GM18517 (cell line): ENCODE measurements at regions not wholly inside any gene's neighbourhood (a gene's known extent, or its start where the extent isn't known, plus 50 kb on each side); places are given as distances from the start of the nearest gene placed in this dataset.
A peak's percentile ranks its signal among the peaks of the same experiment; 100 is the strongest.

Experiments used
- ATAC-seq: cut with Tn5 transposase; IDR thresholded peaks from one replicate; pipeline ENCODE4 v1.9.1; 2021; ENCODE audit warnings: mild to moderate bottlenecking, moderate library complexity; ENCODE audit not compliant: unreplicated experiment

DNA sequence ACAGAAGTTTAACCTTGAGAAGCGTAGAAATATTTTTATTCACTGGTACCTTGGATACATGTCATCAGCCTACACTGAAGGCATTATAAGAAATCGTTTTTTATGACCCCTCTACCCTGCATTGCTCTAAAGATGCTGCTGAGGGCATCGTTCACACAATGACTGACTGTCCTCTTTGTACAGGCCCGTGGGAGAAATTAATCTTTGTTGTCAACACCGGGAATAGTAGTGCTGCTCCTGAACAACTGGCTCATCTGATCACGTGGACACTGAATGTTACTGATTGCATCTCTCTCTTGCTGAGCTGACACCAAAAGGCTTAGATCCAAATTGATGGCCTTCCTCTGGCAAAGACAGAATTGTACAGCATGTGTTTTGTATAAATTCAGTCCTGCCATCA is 157.1 kb upstream of the SMLR1 start:
- no peak for ATAC-seq

DNA sequence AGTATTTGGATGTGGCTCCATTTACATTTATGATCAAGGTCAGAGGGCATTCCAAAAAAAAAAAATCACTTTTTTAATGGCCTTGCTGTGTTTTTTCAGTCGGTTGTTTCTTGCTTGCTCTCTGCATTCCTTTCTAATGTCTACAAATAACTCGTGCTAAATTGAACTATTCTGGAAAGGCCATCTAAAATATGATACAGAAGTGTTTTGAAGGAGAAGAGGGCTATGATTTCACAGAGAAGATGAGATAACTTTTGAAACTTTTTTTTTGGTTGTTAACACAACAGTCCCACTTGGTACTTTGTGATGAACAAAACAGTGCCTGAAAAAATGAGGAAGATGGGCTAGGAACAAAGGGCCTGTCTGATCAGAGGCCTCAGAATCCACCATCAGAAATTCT is 156.1 kb upstream of the SMLR1 start:
- ATAC-seq, result no peak

DNA sequence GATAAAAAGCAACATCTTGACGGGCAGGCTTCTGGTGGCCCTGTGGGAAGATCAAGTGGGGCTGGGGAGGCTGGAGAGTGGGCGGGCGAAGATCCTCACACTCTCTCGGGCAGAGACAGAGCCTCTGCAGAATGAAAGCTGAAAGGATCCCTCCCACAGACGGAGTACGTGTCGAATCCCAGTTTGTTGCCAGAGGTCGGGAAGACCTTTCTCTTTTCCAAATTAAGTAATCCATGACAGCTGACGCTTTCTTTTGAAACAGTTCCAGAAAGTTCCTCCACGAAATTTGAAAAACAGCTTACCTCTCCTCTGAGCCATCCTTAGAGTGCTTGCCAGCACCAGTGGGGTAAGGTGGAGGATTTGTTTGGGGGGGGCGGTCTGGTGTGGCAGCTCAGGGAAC is 155.6 kb upstream of the SMLR1 start:
- no peak for ATAC-seq

DNA sequence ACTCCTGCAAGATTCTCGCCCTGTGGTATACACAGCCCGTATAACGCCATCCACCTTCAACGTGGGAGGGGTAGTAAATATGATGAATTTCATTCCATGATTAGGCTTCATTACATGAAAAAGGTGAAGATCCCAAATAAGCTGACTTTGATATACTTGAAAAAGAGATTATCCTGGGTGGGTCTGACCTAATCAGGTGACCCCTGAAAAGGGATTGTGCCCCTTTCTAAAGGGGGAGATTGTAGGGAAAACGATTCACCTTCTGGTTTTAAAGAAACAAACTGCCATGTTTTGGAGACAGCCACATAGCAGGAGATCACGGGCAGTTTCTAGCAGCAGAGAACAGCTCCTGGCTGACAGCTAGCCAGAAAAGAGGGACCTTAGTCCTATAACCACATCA is 155.1 kb upstream of the SMLR1 start:
- ATAC-seq, result no peak

DNA sequence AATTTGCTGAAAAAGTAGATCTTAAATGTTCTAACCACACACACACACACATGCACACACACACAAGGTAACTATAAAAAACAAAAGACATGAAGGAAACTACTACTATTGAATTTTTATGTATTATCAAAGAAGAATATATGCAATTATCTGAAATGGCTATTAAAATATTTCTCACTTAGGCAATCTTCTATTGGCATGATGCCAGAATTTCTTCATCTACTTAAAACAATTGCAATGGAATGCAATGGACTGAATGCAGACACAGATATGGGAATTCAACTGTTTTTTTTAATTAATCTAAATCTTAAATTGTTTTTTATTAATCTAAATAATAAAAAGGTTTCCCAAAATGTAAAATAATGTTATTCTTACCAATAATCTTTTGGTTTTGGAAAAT is 152.6 kb upstream of the SMLR1 start:
- no peak for ATAC-seq

DNA sequence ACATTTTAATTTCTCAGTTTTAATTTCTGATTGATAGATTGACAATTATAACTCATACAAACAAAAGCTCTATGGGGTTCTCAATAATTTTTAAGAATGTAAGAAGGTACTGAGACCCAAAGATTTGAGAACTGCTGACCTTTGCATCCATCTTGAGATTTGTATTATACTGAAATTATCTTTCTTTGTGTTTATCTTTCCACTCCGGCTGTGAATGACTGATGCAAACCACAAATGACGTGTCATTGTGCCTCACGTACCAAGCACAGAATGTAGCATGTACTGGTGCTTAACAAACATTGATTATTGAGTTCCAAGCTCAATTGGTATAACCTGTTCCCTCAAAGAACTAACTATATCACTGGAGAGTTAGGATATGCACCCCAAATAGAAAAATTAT is 152.1 kb upstream of the SMLR1 start:
- no peak for ATAC-seq

DNA sequence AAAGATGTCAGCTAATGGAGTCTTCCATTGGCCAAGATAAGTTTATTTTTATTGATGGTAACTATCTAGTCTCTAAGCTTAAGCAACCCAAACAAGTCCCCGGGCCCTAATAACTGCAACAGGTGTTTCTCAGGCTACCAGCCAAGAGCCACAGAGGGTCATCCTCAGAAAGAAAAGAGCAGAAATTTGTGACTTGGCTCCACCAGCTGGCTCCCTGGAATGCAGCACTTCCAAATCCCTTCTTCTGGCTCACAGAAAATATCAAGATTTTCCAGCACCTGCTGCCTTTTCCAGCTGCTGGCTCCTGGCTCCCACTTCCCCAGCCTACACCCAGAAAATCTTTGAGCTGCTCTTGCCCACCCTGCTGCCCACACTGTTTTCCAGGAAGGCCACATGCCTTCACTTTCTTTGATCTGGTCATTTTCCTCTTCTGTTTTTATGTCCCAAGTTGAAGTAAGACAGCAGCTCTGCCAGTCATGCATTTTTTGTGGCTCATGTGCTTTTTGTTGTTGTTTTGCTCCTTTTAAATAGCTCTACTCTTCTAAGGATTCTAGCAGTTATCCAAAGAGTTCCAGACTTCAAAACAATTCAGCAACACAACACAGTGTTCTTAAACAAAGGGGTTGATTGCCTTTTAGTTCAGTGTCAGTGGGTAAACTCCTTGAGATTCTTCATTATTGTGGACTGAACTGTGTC is 151.0 kb upstream of the SMLR1 start:
- ATAC-seq, result no peak

DNA sequence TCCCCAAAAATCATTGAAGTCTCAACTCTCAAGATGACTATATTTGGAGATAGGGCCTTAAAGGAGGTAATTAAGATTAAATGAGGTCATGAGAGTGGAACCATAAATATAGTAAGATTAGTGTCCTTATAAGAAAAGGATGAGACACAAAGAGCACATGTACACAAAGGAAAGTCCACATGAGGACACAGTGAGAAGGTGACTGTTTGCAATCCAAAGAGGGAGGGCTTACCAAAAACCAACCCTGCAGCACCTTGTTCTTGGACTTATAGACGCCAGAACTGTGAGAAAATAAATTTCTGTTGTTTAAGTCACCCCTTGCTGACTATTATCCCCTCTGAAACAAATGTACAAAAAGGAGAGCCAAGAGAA is 150.4 kb upstream of the SMLR1 start:
- ATAC-seq, result no peak

DNA sequence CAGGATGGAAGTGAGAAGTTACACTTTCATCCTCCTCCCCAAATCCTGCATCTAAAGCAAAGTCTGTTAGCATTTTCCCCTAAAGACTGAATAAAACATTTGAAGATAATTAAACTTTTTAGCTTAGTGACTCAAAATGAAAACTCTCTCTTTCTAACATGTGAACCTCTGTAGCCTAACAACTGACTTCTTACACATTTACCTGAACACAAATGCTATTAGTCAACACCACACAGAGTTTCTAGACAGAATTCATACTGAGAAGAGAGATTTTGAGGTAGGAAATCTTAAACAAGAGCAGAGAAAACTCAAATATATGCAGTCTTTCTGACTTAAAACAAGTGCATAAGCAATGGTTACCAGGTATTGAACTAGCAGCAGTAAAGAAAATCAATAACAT is 149.9 kb upstream of the SMLR1 start:
- ATAC-seq, result no peak

DNA sequence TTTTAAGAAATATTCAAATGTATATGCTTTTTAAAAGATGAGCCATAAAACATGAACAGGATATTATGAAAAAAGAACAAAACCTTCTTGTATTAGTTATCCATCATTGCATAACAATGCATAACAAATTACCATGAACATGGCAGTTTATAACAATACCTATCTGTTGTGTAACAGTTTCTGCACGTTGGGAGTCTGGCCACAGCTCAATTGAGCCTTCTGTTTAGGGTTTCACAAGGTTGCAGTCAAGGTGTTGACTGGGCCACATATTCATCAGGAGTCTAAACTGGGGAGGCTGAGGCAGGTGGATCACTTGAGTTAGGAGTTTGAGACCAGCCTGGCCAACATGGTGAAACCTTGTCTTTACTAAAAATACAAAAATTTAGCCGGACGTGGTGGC is 149.4 kb upstream of the SMLR1 start:
- ATAC-seq, result no peak

DNA sequence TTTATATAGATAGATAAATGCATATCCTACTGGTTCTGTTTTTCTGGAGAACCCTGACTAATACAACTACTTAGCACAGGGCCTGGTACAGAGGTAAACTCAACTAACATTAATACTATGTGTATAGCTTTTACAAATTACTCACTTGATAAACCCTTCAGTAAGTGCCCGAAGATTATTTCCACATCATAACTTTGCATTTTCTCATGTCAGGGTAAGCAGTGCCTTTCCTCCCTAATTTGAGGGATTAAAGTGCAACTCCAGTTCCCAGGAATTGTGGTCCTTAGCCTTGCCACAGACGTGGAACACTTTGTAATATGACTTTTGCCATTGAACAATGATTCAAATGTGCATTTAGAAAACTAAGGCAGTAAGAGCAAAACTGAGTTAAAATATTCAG is 147.5 kb upstream of the SMLR1 start:
- no peak for ATAC-seq

DNA sequence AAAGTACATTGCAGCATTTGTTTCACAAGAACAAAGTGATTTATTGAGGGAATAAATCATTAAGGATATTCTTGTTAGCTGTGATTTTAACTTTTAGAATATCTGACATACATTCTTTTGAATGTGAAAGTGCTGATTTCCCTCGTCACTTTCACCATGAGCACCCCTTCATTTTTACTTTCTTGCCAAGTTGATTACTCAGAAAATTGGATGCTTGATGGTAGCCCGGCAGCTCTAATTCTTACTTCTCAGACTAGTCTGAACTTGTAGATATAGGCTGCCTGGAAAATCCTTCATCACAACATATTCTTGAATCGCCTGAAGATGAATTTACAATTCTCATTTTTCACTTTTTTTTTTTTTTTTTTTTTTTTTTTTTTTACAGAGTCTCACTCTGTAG is 147.1 kb upstream of the SMLR1 start:
- ATAC-seq, result no peak

DNA sequence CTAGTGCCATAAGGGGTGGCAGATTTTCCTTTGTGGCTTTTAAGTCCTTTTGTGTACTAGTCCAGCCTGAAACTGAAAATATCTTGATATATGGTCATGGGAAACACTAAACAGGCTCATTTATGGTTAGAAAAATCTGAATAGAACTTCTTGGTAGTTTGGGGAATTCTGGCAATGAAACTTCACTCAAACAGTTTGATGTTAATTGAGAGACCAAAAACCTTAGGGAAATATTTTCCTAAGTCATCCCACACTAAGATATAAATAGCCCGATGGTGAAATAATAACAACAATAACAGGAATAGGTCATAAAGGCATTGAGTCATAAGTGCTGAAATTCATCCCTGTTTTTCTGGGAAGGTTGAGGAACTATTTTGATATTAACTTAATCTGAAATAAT is 146.2 kb upstream of the SMLR1 start:
- no peak for ATAC-seq

DNA sequence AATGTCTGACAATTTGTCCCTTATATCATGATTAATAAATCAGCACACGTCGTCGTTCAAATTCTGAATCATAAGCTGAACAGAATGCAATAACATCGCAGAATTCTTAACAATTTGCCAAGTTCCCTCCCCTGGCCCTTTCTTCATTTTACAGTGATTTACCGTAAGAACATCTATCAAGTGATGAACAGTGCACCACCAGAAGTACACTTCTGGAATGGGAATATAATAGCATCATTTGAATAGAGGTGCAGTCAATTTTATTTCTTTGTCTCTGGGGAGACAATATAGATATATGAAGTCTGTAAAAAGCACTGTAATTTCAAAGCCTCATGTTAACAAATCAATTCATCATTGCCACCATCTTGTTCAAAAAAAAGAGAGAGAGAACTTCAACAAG is 145.1 kb upstream of the SMLR1 start:
- ATAC-seq, result no peak

DNA sequence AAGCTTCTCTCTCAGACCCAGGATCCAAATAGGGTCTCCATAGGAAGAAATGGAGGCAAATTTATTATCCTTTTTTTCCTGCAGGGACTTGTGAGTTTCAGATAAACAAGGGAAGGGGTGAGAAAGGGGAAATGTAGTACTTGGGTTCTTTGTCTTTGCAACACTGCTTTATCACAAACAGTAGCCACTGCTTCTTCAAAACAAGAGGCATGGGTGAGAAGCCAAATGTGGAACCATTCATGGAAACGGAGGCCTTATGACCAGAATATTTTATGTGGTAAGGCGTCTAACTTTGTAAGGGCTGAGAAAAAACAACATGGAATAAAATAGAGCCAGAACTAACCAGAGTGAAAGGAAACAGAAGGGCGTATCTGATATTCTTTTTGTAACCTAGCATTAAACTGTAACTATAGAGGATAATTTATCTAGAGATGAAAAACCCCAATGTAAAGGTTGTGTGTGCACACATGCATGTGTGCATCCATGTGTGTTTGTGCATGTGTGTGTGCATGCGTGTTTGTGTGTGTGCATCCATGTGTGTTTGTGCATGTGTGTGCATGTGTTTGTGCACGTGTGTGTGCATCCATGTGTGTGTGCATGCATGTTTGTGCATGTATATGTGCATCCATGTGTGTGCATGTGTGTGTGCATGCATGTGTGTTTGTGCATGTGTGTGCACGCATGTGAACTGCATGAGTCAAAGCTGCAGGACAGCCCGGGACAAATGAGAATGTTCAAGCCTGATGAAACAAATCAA is 143.3 kb upstream of the SMLR1 start:
- no peak for ATAC-seq

DNA sequence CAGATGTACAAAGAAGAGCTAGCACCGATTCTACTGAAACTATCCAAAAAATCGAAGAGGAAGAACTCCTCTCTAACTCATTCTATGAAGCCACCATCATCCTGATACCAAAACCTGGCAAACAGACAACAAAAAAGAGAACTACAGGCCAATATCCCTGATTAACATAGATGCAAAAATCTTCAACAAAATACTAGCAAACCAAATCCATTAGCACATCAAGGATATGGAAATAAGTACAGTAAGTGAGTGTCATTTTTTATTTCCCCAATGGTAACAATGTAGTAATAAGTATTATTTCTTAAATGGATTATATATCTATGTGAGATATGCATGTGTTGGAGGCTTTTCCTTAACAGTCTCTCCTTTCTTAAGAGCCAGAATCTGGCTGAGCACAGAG is 134.5 kb upstream of the SMLR1 start:
- no peak for ATAC-seq

DNA sequence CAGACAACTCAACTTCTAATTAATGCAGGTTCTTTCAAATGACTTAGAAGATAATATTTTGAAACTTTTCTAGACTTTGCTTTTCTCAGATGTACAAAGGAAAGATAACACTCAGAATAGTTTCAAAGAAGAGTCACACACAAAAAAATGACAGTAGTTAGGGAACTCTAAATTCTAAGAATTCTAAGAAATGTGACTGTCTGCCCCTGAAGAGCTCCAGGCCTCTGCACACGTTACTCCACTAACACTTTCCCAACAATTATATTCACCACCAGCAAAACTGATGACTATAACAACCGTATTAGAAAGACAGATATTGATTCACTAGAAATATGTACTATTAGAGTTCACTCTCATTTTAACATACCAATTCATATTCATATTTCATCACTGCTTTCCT is 133.3 kb upstream of the SMLR1 start:
- no peak for ATAC-seq

DNA sequence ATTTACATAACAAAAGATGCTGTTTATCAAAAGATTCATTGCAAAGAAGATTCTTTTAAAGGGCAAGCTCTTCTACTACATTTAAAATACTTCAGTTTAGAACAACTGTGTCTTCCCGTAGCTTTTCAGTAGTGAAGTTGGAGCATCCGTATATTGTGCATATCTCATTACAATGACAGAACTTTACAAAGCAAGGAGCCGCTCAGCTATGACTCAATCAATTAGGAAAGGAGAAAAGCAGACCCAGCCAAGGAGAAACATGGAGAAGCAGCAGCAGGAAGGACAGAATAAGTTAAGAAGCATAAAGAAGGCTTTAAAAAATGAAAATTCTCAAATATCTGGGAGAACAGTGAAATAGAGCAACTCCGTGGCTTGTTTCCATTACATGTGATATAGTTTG is 132.6 kb upstream of the SMLR1 start:
- ATAC-seq, result no peak

DNA sequence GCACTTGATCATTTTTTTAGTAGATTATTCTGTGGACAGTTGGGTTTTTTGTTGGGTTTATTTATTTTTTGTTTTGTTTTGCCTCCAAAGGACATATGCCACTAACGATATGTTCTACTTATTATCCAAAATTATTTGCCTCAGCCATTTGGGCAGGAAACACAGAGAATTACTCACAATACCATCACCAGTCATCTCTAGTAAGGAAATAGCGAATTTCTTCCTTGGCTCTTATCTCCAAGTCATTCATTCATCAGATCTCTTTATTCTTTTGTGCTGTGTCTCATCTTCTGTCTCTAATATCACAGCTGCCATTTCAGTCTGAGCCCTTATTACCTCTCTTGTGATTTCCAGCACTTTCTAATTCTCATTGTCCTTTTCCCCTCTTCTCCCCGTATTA is 130.4 kb upstream of the SMLR1 start:
- no peak for ATAC-seq

DNA sequence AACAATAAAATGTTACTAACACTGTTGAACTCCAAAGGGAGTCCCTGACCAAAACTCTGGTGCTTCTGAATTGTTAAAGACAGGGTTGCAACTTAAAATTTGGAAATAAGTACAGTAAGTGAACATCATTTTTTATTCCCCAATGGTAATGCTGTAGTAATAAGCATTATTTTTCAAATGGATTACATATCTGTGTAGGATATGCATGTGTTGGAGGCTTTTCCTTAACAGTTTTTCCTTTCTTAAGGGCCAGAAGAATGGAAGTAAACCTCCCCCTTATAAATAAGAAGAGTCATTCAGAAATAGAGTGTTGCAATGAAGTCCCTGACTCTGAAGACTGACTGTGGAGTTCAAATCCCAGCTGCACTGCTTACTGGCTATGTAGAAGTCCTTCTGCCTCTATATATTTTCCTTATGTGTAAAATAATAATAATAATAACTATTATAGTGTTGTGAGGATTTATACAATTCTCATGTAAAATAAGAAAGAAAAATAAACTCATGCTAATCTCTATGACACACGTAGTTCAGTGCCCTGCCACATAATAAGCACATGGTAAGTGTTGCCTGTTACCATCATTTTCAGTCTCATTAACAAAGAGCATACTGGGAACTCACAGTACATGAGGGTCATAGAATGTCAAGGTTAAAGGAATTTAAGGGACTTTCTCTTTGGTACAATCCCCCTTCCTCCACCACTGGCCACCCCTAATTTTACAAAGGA is 129.8 kb upstream of the SMLR1 start:
- ATAC-seq, result peak; percentile 59

DNA sequence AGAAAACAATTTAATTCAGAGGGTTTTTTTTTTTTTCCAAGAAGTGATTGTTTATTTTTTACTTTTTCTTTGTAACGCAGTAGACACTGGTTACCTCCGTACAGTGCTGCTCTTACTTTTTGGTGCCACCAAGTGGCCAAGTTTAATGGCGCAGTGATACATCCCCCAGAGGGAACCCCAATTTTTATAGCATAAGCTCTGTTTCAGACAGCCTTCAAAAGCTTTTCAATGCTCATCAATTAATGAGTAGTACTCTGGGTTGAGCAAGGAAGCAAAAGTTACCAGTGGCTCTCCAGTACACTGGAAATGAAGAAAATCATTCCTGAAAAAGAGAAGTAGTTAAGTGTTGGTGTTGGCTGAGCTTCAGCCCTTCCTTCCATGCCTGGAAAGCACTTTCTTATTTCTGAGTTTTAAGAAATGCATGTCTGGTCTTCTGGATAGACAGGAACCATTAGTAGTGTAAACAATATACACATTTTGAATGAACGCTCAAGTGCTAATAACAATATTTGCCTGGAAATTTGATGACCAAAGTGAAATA is 129.1 kb upstream of the SMLR1 start:
- peak; percentile 95 for ATAC-seq

DNA sequence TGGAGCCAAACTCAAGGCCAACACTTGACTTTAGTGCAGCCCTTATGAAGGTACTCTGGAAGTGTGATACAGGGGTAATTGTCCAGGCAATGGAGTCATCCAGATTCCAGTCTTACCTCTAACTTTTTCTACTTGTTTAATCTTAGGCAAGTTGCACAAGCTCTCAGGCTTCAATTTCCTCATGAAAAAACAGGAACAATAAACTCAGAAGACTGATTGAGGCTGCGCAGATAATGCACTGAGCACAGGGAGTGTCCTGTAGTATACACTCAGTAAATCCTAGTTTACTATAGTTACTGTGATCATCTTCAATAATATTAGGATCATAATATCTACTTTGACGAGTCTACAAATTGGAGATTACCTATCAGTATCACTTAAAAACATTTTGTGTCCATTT is 127.5 kb upstream of the SMLR1 start:
- ATAC-seq, result no peak
